SJSA1 (cell line): ENCODE measurements at regions not wholly inside any gene's neighbourhood (a gene's known extent, or its start where the extent isn't known, plus 50 kb on each side); places are given as distances from the start of the nearest gene placed in this dataset.

Experiments used
- DNase-seq, 2 experiments: peaks; one replicate each; pipeline ENCODE4 v3.0.0-alpha.2; 2015 to 2020; ENCODE audit warnings: low spot score in 2 of 2, low read depth in 1 of 2
- H3K27ac ChIP-seq: fragments of 250-450 bp; sonication (Bioruptor Pico); 2 replicates; pipeline ENCODE4 v1.5.1; 2020; ENCODE audit warnings: mild to moderate bottlenecking, moderate library complexity
- H3K27me3 ChIP-seq: fragments of 250-450 bp; sonication (Bioruptor Pico); replicated peaks from 2 replicates; pipeline ENCODE4 v1.5.1; 2020; ENCODE audit warnings: mild to moderate bottlenecking, moderate library complexity
- H3K36me3 ChIP-seq: fragments of 250-450 bp; sonication (Bioruptor Pico); 2 replicates; pipeline ENCODE4 v1.5.1; 2020; ENCODE audit warnings: mild to moderate bottlenecking
- H3K4me1 ChIP-seq: fragments of 250-450 bp; sonication (Bioruptor Pico); replicated peaks from 2 replicates; pipeline ENCODE4 v1.6.1; 2021; ENCODE audit warnings: mild to moderate bottlenecking
- H3K4me3 ChIP-seq: fragments of 250-450 bp; sonication (Bioruptor Pico); 2 replicates; pipeline ENCODE4 v1.5.1; 2020; ENCODE audit warnings: mild to moderate bottlenecking
- H3K9me3 ChIP-seq: fragments of 250-450 bp; sonication (Bioruptor Pico); replicated peaks from 2 replicates; pipeline ENCODE4 v1.5.1; 2020; ENCODE audit warnings: mild to moderate bottlenecking

DNA sequence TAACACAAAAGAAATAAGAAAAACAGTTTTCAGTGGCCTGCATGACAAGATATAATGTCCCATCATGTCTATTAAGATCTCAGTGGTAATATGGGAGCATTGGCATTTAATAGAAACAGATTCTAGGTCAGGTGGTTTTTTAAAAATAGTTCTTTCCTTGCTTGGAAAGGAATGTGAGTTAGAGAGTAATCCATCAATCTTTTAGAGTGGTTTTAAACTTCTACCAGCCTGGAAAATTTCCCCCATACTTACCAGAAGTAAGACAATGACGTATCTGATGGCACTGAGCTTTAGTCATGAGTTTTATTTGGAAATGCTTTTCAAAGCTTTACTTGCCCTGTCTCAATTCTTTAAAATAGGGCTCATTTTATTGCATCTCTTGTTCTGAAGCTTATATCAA lies 441.7 kb upstream of the SMIM21 start:
- DNase-seq, result no peak
- H3K27me3 ChIP-seq, result no peaks in the 10 kb centered on the region
- no peak overlapping the region for H3K27ac ChIP-seq
- H3K4me1 ChIP-seq, result peaks cover 7% of the 10 kb centered on the region; the same call in 1 of the 2 replicates
- 0 out of 2 replicates have a peak, but pooled peaks cover 3% of the 10 kb centered on the region for H3K9me3 ChIP-seq
- H3K4me3 ChIP-seq, result no peak overlapping the region
- H3K36me3 ChIP-seq, result no peaks in the 10 kb centered on the region

DNA sequence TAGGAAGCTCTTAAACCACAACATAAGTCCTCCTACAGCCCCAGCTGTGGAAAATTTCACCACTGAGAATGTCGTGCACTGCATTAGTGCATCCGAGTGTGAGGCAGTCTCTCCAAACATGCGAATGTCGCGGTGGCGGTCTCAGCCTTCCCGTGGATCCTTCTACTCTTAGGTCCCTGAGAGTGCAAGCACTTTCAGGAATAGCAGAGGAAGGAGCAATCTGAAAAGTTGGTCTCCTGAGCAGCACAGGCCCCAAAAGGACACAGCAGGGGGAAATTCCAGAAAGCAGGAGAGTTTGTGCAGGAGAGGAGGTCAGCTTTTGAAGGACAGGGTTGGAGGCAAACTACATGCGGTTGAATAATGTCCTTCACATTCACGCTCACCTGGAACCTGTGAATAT lies 440.5 kb upstream of the SMIM21 start:
- peaks cover 7% of the 10 kb centered on the region; the same call in 1 of the 2 replicates for H3K4me1 ChIP-seq
- H3K27me3 ChIP-seq, result no peaks in the 10 kb centered on the region
- no peak overlapping the region for H3K4me3 ChIP-seq
- H3K36me3 ChIP-seq, result no peaks in the 10 kb centered on the region
- DNase-seq, result no peak
- no peak overlapping the region for H3K27ac ChIP-seq
- 0 out of 2 replicates have a peak, but pooled peaks cover 3% of the 10 kb centered on the region for H3K9me3 ChIP-seq

DNA sequence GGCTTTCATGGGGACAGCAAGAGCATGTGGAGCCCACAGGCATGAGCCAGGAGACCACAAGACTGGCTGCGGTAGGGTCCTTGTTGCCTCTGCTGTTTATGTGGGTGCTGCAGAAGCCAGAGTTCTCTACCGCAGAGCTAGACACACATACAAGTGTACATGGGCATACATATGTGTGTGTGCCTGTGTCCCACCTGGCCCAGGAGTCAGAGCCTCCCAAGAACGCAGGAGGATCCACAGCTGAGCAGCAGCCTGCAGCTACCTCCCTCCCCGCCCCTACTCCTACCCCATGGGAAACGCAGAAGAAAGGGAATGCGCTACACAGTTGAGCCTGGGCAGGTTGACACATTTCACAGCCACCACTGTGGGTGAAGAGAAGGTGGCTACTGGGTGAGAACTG lies 438.1 kb upstream of the SMIM21 start:
- Histone ChIP-seq H3K36me3 (no peaks in the 10 kb centered on the region), H3K9me3 (0 out of 2 replicates have a peak, but pooled peaks cover 3% of the 10 kb centered on the region)
- no peak for DNase-seq

DNA sequence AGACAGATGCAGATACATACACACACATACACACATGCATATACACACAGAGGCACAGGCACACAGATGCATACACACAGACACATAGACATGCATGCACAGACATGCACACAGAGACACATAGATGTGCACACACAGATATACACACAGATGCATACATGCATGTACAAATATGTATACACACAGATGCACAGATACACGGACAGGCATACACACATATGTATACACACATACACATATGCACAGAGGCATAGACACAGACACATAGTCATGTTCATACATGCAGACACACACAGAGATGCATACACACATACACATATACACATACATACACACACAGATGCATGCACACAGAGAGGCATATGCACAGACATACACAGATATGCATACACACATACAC lies 437.3 kb upstream of the SMIM21 start:
- H3K27ac ChIP-seq, result no peak overlapping the region
- no peak overlapping the region for H3K4me3 ChIP-seq
- H3K9me3 ChIP-seq, result 0 out of 2 replicates have a peak, but pooled peaks cover 3% of the 10 kb centered on the region
- H3K4me1 ChIP-seq, result peaks cover 7% of the 10 kb centered on the region; the same call in 1 of the 2 replicates
- no peaks in the 10 kb centered on the region for H3K27me3 ChIP-seq
- no peaks in the 10 kb centered on the region for H3K36me3 ChIP-seq
- no peak for DNase-seq

More for the DNA sequence above, 438.1 kb upstream of the SMIM21 start:
- H3K27me3 ChIP-seq, result no peaks in the 10 kb centered on the region
- no peak overlapping the region for H3K27ac ChIP-seq
- peaks cover 7% of the 10 kb centered on the region; the same call in 1 of the 2 replicates for H3K4me1 ChIP-seq
- H3K4me3 ChIP-seq, result no peak overlapping the region

DNA sequence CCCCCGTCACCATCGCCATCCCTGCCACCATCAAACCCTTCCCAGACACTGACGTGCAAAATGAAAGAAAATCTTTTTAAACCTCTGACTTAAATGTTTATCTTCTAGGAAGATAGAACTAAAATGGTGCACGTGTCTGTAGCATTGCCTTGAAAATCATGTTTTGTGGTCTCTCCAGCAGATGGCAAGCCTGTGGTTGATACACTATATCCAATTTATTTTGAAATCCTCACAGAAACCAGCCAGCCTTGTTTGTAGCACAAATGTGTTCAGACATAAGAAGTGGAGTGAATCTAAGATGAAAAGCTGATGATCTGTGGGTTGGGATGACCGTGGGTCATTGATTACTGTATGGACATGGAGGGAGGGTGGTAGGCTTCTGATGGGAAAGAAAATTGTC lies 436.2 kb upstream of the SMIM21 start:
- Histone ChIP-seq H3K27me3 (0 out of 2 replicates have a peak, but pooled peaks cover 2% of the 10 kb centered on the region), H3K4me1 (no peaks in the 10 kb centered on the region), H3K9me3 (0 out of 2 replicates have a peak, but pooled peaks cover 3% of the 10 kb centered on the region), H3K36me3 (no peaks in the 10 kb centered on the region), H3K4me3 (no peak overlapping the region), H3K27ac (no peak overlapping the region)
- no peak for DNase-seq

DNA sequence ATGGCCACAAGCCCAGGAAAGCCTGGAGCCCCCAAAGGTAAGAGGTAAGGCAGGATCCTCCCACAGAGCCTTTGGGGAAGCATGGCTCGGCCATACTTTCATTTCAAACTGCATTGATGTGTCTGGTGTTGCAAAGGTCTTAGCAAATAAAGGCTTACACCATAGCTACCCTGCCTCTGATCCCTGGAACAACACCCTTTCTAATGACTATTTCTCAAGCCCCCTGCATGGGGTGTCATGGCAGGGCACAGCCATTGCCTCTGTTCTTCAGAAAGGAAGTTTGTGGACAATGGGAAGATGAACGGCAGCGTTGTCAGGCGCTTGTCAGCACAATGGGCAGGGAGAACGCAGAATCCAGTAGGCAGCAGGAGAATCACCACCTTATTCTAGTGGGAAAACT lies 435.0 kb upstream of the SMIM21 start:
- Histone ChIP-seq H3K4me1 (no peaks in the 10 kb centered on the region), H3K27me3 (0 out of 2 replicates have a peak, but pooled peaks cover 3% of the 10 kb centered on the region), H3K27ac (no peak overlapping the region)

DNA sequence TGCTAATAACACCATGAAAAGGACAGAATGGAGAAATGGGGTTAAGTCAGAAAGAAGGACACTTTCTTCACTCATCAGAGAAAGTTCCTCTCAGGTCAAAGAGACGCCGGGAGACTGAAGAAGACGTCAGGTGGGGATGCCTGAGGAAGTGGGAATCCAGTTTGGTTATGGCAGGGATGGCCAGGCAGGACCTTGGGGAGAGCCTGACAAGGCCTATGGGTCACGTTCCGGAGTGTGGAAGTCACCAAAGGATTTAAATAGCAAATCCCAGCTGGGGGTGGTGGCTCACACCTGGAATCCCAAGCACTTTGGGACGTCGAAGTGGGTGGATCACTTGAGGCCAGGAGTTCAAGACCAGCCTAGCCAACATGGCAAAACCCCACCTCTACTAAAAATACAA lies 432.7 kb upstream of the SMIM21 start:
- no peak overlapping the region for H3K27ac ChIP-seq
- H3K4me3 ChIP-seq, result no peak overlapping the region
- H3K4me1 ChIP-seq, result no peaks in the 10 kb centered on the region
- 0 out of 2 replicates have a peak, but pooled peaks cover 3% of the 10 kb centered on the region for H3K9me3 ChIP-seq
- H3K36me3 ChIP-seq, result no peaks in the 10 kb centered on the region
- peaks cover 3% of the 10 kb centered on the region; the same call in 1 of the 2 replicates for H3K27me3 ChIP-seq
- DNase-seq, result no peak

More for the DNA sequence above, 435.0 kb upstream of the SMIM21 start:
- Histone ChIP-seq H3K4me3 (no peak overlapping the region), H3K9me3 (0 out of 2 replicates have a peak, but pooled peaks cover 3% of the 10 kb centered on the region), H3K36me3 (no peaks in the 10 kb centered on the region)
- no peak for DNase-seq

DNA sequence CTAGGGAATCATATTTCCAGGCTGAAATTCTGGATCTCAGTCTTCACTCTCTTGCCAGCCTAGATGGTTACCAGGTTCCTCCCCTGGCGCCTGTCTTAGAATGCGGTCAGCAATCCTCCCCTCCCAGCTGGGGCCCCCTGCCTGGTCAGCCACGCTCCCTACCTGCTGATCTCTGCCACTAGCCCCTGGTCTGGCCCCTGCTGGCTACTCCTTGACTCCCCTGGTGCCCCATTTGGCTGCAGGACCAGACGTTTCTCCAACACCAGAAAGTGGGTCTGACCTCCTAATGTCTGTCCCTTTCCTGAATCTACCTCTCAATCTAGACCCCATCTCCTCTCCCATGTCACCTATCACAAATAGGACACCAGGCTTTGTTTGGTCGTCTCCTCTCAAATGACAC lies 432.0 kb upstream of the SMIM21 start:
- H3K4me1 ChIP-seq, result no peaks in the 10 kb centered on the region
- DNase-seq, result no peak
- H3K27me3 ChIP-seq, result peaks cover 3% of the 10 kb centered on the region; the same call in 1 of the 2 replicates
- no peaks in the 10 kb centered on the region for H3K36me3 ChIP-seq
- H3K27ac ChIP-seq, result no peak overlapping the region
- no peaks in the 10 kb centered on the region for H3K9me3 ChIP-seq
- no peak overlapping the region for H3K4me3 ChIP-seq

DNA sequence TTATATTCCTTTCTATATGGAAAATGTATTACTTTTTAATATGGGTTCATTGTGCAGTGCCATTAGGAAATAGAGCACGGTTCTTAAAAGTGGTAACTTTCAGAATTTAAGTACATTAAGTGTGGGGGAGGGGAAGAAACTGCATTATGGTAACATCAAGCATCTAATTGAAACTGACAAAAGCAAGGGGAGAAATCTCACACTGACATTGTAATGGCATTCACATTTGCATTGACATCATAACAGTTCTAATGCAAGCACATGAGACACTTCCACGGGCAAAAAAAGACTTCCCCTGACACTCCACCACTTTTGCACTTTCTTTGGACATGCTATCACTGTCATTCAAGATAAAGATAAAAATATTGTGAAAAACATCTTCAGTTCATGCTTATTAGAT lies 431.3 kb upstream of the SMIM21 start:
- no peaks in the 10 kb centered on the region for H3K9me3 ChIP-seq
- DNase-seq, result no peak

DNA sequence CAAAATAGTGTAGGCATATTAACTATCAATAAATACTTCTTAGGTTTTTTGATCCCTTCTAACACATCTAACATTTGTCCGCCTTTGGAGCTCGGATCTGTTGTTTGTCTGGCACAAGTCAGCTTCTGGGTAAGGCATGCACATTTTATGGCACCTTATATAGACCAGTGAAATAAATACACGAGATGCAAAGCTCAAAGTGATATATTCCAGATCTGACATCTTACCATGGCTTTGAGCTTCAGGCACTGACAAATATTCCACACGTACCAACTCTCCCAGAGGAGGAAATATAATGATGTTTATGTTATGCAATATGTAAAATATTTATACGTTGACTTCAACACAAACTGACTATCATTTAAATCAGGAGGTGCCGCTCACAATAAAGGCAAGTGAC lies 430.1 kb upstream of the SMIM21 start:
- DNase-seq, result no peak
- H3K36me3 ChIP-seq, result no peaks in the 10 kb centered on the region
- H3K4me1 ChIP-seq, result no peaks in the 10 kb centered on the region

More for the DNA sequence above, 431.3 kb upstream of the SMIM21 start:
- Histone ChIP-seq H3K4me3 (no peak overlapping the region), H3K27ac (no peak overlapping the region), H3K36me3 (no peaks in the 10 kb centered on the region), H3K27me3 (peaks cover 3% of the 10 kb centered on the region; the same call in 1 of the 2 replicates), H3K4me1 (no peaks in the 10 kb centered on the region)

DNA sequence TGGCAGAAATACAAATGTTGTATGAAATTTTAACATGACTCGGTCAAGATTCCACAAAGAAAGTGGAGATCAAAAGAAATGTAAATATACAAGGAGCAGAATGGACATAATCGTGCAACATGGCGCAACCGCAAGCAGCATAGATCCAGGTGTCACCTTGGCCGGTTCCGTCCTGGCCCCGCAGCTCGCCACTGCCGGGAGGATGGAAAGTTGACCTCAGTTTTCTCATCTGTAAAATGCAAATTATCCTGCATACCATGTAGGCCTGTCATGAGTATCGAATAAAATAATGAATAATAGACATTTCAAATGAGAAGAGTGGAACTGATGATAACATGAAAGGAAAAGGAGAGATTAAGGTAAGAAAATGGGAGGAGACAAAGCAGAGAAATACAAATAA lies 427.3 kb upstream of the SMIM21 start:
- no peak overlapping the region for H3K4me3 ChIP-seq
- no peaks in the 10 kb centered on the region for H3K4me1 ChIP-seq
- H3K36me3 ChIP-seq, result no peaks in the 10 kb centered on the region
- H3K27me3 ChIP-seq, result peaks cover 3% of the 10 kb centered on the region; the same call in 1 of the 2 replicates
- no peak for DNase-seq
- no peak overlapping the region for H3K27ac ChIP-seq
- no peaks in the 10 kb centered on the region for H3K9me3 ChIP-seq

More for the DNA sequence above, 430.1 kb upstream of the SMIM21 start:
- Histone ChIP-seq H3K27ac (no peak overlapping the region), H3K9me3 (no peaks in the 10 kb centered on the region), H3K4me3 (no peak overlapping the region), H3K27me3 (peaks cover 3% of the 10 kb centered on the region; the same call in 1 of the 2 replicates)

DNA sequence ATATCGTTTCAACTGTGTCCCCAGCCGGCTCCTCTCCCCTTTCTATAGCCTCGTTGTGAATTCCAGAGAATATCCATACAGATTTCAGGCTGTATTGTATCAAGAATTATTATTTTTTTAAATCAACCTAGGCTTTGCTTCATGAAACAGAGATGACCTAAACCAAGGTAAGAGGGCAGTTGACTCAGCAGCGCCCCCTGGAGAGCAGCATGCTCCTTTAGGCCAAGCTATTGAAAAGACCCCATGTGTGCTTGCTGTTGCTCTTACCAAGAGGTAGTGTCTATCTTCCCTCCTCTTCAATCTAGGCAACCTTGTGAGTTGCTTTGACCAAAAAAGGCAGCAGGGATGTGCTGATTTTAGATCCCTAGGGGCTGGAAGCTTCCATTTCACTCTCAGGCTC lies 426.7 kb upstream of the SMIM21 start:
- Histone ChIP-seq H3K4me3 (no peak overlapping the region), H3K4me1 (no peaks in the 10 kb centered on the region), H3K27ac (no peak overlapping the region), H3K36me3 (no peaks in the 10 kb centered on the region), H3K27me3 (peaks cover 3% of the 10 kb centered on the region; the same call in 1 of the 2 replicates), H3K9me3 (no peaks in the 10 kb centered on the region)
- DNase-seq, result peak in 1 of 2 experiments; percentile 11

DNA sequence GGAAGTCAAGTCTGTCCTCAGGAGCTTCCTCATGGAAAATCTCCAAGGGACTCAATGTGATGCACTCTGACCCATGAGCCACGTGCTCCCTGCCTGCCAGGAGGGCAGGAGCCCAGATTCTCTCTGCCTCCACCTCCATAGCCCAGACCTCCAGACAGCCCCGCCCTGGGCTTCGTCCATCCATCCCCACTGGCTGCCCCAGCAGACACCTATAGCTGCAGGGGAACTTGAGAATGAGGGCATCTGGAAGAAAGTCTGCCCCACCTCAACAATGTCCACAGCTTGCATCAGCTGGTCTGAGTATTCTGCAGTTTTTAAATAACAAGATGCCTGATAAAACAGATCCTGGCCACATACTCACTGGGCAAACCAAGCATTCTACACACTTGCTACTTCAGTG lies 418.8 kb upstream of the SMIM21 start:
- Histone ChIP-seq H3K4me1 (no peaks in the 10 kb centered on the region), H3K36me3 (no peaks in the 10 kb centered on the region), H3K27ac (no peak overlapping the region), H3K27me3 (no peaks in the 10 kb centered on the region), H3K9me3 (no peaks in the 10 kb centered on the region; the same call in 1 of the 2 replicates), H3K4me3 (no peak overlapping the region)
- DNase-seq, result no peak

DNA sequence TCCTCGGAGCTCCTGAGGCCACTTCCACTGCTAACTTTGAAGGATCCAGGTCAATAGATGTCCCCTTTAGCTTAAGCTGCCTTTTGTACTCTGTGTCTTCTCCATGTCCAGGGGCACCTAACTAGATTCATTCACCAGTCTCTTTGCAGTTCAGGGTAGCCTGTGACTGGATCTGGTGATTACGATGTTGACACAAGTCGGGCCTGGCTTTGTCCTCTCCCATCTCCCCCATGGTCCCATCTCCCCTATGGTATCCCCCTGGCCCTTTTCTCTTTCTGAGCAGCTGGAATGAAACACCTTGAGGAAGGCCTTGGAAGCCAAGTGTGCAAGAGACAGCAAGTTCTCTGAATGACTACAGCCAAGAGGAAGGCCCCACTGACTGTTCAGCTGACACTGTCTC lies 417.9 kb upstream of the SMIM21 start:
- Histone ChIP-seq H3K36me3 (no peaks in the 10 kb centered on the region), H3K9me3 (no peaks in the 10 kb centered on the region; the same call in 1 of the 2 replicates), H3K27me3 (no peaks in the 10 kb centered on the region), H3K27ac (no peak overlapping the region), H3K4me3 (no peak overlapping the region), H3K4me1 (no peaks in the 10 kb centered on the region)
- no peak for DNase-seq

DNA sequence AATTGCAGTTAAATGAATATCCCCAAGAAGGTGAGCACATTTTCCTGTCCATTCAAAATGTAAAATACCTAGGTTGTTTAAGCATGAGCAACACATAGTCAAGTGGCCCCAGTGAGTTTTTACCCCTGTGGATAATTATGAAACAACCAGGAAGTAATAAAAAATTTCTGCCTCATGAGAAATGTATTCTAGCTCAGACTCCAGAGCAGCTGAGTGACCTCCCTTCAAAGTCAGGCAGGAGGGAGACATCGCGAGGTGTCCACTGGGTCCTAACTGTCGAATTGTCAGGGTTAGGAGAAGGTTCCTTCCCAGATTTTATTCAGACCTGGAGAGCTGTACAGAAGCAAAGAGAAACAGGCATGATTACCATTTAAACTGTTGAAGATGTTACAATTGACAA lies 416.6 kb upstream of the SMIM21 start:
- Histone ChIP-seq H3K27me3 (no peaks in the 10 kb centered on the region), H3K27ac (no peak overlapping the region), H3K4me3 (no peak overlapping the region), H3K36me3 (no peaks in the 10 kb centered on the region), H3K4me1 (no peaks in the 10 kb centered on the region), H3K9me3 (no peaks in the 10 kb centered on the region; the same call in 1 of the 2 replicates)
- DNase-seq, result no peak
